ENCODE measurements at regions not wholly inside any gene's neighbourhood (a gene's known extent, or its start where the extent isn't known, plus 50 kb on each side); places are given as distances from the start of the nearest gene placed in this dataset.
"Not testable (repeated sequence)": the region's sequence is repeated elsewhere in the genome, so short reads cannot be mapped to it uniquely, and the experiment has no call there.

DNA sequence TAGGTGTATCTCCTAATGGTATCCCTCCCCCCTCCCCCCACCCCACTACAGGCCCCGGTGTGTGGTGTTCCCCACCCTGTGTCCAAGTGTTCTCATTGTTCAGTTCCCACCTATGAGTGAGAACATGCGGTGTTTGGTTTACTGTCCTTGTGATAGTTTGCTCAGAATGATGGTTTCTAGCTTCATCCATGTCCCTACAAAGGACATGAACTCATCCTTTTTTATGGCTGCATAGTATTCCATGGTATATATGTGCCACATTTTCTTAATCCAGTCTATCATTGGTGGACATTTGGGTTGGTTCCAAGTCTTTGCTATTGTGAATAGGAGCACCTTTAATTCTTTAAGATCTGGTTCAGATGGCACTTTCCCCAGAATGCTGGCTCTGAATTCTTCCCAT, 58.5 kb upstream of the PTGFRN start:
- not testable (repeated sequence) for DNase-seq

DNA sequence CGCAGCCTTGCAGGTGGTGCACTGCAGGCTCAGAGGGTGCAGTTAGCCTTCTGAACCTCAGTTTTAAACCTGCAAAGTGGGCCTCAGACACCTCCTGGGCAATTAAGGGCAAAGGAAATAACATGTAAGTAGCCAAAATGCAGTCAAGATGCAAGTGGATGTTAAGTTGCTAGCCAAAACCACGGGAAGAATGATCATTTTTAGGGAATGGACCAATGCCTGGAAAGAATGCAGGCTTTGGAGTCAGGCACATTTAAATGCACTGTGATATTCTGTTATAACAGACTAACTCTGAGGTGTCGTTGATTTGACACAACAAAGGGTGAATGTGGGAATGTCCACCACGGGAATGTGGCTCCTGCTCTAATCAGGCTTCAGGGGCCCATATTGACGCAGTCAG, 57.9 kb upstream of the PTGFRN start:
- no peak for DNase-seq

DNA sequence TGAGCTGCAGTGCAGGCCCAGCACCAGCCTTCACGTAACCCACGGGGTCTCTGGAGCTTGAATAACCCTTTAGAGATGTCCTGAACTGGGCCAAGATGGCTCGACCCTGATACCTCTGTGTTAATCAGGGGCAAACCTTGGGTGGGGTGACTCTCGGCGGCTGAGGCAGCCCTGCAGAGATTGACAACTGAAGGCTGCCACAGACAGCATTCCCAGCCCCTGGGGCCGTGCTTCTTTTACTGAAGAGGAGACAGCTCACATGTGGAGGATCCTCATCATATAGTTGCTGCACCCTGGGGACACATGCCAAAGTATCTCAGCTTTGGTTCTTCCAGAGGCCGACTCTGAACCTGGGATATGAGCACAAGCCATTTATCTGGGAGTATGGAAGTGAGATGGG, 57.3 kb upstream of the PTGFRN start:
- no peak for DNase-seq

DNA sequence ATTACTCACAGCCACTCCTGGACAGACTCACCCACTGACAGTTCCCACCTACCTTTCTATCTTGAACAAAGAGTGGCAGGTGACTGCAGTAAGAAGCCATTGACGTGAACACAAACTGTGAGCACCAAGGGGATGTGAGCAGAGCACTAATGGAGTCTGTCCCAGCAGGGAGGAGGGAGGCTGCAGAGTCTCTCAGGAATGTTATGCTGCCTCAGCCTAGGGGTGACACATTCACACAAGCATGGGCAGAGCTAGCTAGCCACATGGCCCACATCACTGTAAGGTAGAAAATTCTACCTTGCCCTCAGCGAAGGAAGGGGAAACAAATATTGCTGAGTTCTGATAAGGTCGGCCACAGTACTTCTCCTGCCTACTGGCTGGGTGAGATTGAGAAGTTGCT, 56.8 kb upstream of the PTGFRN start:
- no peak for DNase-seq

DNA sequence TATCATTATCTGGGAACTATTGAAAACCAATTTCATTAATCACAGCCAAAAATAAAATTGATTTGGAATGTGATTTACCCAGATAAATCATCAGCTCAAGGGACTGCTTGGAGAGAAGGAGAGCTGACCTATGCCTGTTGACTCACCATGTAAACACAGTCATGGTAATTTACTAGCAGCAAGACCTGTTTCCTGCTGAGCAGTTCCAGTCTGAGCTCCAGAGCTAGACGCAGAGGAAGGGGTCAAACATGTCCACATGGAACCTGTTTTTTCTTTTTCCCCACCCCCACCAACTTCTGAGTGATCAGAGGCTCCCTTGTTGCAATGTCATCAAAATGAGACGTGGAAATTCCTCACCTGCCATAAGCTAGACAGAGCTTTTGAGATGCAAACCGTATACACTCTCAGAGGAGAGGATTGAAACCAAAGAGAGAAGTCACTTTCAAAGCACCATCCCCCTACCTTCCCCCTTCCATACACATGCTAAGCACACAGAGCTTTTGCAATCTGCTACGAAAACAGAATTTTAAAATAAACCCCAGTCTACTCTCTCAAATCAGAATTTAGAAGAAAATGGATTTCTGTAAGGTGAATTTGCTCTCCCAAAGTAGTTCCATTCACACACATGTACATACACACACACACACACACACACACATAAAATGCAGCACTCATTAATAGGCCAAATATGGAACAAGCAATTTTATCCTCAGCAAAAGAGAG, 55.9 kb upstream of the PTGFRN start:
- DNase-seq: no peak

DNA sequence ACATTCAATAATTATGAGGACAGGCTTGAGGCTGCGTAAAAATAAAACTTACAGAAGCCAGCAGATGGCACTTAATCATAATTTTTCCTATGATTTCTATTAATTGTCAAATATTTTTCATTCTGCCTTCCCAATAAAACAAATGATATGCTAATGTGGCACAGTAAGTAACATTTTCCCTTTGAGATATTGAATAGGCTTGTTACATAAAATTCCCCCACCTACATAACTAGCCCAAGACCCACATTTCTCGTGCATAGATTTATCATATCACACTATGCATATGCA, 55.4 kb upstream of the PTGFRN start:
- no peak for DNase-seq

DNA sequence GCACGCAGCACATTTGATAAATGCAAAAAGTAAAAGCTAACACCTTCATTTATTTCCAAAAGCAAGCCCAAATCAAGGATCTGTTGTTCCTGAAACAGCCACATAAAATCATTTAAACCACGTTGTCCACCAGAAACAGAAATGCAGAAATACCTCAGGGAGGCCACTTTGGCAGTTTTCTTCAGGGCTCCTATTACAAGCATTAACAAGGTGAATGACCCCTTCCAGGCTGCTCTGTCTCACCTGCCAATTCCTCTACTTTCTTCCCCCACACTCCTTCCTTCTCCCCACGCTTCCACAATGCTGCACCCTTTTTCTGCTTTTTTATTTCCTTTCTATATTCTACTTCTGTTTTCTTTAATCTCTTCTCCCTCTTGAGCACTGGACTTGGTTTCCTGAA, 55.0 kb upstream of the PTGFRN start:
- no peak for DNase-seq

DNA sequence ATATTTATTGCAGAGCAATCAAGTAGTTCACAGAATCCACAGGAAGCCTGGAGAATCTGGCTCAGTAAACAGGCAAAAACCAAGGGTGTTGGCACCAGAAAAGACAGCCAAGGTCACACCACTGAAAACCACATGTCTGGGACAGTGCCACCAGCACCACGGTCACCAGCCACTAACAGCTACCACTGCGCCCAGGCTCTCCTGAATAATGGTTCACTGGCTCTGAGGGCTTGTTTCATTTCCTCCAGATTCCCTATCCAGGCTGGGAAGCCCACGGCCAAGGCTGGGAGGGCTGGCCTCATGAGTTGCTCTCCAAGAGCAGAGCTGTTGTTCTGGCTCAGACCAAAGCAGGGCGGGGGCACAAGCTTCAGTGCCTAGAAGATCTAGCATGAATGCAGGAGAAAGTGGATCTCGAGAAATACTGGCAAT, 54.5 kb upstream of the PTGFRN start:
- DNase-seq: no peak

DNA sequence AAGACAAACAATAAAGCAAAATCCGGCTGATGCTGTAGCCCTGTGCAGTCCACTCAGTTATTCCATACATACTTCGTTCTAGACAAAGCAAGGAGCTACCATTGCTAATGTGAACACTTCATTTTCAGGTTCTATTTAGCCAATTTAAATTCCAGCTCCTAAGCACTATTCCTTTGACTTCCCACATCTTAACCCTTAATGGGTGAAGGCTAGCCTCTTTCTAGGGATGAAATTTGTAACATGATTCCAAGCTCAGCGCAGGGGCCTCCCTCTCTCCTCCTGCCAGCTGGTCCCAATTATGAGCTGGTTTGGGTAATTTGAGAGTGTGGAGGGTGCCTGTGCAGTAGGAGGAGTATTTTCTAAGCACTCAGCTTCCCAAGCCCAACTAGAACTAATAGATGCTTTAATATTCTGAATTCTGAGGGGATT, 53.9 kb upstream of the PTGFRN start:
- no peak for DNase-seq

DNA sequence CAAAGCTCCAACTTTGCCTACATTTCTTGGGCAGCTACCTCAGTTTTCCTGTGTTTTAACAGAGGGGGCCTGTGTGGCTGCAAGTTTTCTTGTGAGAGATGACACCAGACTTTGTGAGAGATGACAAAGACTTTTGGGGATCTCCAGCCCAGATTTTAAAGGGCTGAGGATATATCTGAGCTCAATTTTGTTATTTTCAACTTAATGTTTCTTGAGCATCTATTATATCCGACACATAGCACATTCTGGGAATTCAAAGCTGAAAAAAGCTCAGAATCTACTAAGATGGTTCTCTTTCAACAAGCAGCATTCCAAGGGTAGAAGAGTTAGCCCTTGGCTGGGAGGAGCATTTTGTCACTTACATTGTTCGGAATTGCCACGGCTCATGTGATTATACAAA, 53.4 kb upstream of the PTGFRN start:
- DNase-seq: no peak

DNA sequence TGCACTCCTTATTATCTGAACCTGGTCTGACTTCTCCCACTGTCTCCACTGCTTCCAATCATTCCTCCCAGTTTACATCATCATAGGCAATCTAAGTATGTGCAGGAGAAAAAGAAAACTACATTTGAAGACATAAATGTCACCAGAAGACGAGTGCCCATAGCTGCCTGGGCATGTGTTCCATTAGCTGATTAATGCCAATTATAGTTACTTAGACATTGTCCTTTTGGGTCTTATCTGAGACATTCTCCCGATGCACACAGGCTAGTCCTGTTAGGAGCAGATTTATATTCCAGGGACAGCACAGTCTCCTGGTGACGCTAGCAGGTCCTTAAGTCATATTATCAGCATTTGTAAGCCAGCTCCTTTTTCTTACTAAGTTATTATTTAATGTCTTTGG, 52.6 kb upstream of the PTGFRN start:
- no peak for DNase-seq

Measured in occipital lobe (tissue), 1 donor.